Left lung (tissue), 4 donors: ENCODE measurements at regions not wholly inside any gene's neighbourhood (a gene's known extent, or its start where the extent isn't known, plus 50 kb on each side); places are given as distances from the start of the nearest gene placed in this dataset.
"Not testable (repeated sequence)": the region's sequence is repeated elsewhere in the genome, so short reads cannot be mapped to it uniquely, and the experiment has no call there.

Experiments used
- ATAC-seq: fragments of 200-7000 bp; cut with Tn5 transposase; one replicate; pipeline ENCODE4 v1.9.1; 2020; ENCODE audit warnings: moderate library complexity
- DNase-seq, 4 donors: peaks; one replicate each; pipeline ENCODE4 v3.0.0-alpha.2; 2013 to 2020
- H3K27ac ChIP-seq, 2 donors: fragments of 200-600 bp; sonication (generic) in 1 of 2; one replicate each; pipeline versions ENCODE4 v1.5.0 to v1.8.0; 2020 to 2021
- H3K27me3 ChIP-seq, 2 donors: fragments of 200-600 bp; sonication (generic) in 1 of 2; one replicate each; pipeline versions ENCODE4 v1.5.0 to v1.8.0; 2020 to 2021
- H3K36me3 ChIP-seq, 2 donors: fragments of 200-600 bp; sonication (generic) in 1 of 2; one replicate each; pipeline versions ENCODE4 v1.5.0 to v1.8.0; 2020 to 2021
- H3K4me1 ChIP-seq, 2 donors: fragments of 200-600 bp; one replicate each; pipeline ENCODE4 v1.8.0; 2021
- H3K4me3 ChIP-seq, 2 donors: fragments of 200-600 bp; sonication (generic) in 1 of 2; one replicate each; pipeline versions ENCODE4 v1.5.0 to v1.8.0; 2020 to 2021; ENCODE audit warnings: mild to moderate bottlenecking in 1 of 2
- H3K9me3 ChIP-seq, 2 donors: fragments of 200-600 bp; sonication (generic) in 1 of 2; one replicate each; pipeline versions ENCODE4 v1.5.0 to v1.8.0; 2020 to 2021
- intact Hi-C, 2 donors: fragments of 100-400 bp; cut with DNase I; formaldehyde crosslinking; loops; one replicate each; pipeline versions ENCODE4 v1.11.2 to v1.14.2; 2022
- TF ChIP-seq, protein P1 (sequence below), 2 donors: fragments of 200-600 bp; sonication (generic) in 1 of 2; IDR thresholded peaks; one replicate each; pipeline versions ENCODE4 v1.5.0 to v1.8.0; 2021; ENCODE audit warnings: antibody characterized with exemption in 2 of 2
- donor health status: DM: no; HTN: yes; CAD: no.
- donor health status: DM: no; HTN: no; CAD: no.

DNA sequence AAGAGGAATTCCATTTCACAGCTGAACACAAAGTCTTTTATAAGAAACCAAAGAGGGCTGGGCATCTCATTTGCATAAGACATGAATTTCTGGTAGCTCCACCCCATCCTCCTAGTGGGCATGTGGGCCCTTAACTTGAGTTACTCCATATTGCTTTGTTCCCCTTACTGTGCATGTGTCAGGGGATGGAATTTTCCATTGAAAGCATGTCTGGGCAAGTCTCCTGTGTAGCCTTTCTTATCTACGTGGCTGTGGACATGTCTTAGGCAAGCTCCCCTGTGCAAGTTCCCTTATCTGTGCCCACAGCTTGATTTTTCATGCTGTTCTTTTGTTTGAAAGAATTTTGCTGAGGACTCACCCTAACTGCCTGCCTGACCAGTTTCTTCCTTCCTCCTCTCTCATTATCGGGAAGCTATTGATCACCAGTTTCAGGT, 123.5 kb upstream of the JADE1 start:
- Histone ChIP-seq H3K36me3 (no peaks in the 10 kb centered on the region), H3K27me3 (no peaks in the 10 kb centered on the region), H3K9me3 (no peaks in the 10 kb centered on the region), H3K4me1 (no peaks in the 10 kb centered on the region), H3K4me3 (no peak overlapping the region), H3K27ac (no peak overlapping the region)
- TF ChIP-seq, protein P1, sequence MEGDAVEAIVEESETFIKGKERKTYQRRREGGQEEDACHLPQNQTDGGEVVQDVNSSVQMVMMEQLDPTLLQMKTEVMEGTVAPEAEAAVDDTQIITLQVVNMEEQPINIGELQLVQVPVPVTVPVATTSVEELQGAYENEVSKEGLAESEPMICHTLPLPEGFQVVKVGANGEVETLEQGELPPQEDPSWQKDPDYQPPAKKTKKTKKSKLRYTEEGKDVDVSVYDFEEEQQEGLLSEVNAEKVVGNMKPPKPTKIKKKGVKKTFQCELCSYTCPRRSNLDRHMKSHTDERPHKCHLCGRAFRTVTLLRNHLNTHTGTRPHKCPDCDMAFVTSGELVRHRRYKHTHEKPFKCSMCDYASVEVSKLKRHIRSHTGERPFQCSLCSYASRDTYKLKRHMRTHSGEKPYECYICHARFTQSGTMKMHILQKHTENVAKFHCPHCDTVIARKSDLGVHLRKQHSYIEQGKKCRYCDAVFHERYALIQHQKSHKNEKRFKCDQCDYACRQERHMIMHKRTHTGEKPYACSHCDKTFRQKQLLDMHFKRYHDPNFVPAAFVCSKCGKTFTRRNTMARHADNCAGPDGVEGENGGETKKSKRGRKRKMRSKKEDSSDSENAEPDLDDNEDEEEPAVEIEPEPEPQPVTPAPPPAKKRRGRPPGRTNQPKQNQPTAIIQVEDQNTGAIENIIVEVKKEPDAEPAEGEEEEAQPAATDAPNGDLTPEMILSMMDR (IDR thresholded peaks at IDR 0.05): no peak
- no peak for ATAC-seq
- no peak for DNase-seq
- intact Hi-C loops: no loop called here

DNA sequence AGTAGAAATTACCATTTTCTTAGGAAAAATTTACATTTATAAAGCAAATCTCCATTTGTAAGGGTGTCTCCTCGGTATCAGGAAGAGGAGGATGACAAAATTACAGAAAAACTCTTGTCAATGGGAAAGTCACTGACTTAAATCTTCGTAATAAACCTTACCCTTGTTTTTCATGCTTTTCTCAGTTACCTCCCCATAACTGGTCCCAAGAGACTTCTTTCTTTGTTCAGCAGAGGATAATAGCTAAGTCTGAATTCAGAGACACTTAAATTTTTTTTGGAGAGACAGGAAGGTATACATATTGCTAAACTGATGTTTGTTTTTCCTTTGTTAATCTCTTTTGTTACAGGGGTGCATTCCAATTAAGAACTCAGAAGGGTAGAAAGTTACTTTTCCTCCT, 125.5 kb upstream of the JADE1 start:
- Histone ChIP-seq H3K27me3 (no peaks in the 10 kb centered on the region), H3K9me3 (no peaks in the 10 kb centered on the region), H3K4me1 (no peaks in the 10 kb centered on the region), H3K4me3 (no peak overlapping the region), H3K27ac (no peak overlapping the region), H3K36me3 (no peaks in the 10 kb centered on the region)
- TF ChIP-seq, protein P1 (IDR thresholded peaks at IDR 0.05): no peak
- DNase-seq (no peak), ATAC-seq (no peak)
- intact Hi-C loops: no loop called here

DNA sequence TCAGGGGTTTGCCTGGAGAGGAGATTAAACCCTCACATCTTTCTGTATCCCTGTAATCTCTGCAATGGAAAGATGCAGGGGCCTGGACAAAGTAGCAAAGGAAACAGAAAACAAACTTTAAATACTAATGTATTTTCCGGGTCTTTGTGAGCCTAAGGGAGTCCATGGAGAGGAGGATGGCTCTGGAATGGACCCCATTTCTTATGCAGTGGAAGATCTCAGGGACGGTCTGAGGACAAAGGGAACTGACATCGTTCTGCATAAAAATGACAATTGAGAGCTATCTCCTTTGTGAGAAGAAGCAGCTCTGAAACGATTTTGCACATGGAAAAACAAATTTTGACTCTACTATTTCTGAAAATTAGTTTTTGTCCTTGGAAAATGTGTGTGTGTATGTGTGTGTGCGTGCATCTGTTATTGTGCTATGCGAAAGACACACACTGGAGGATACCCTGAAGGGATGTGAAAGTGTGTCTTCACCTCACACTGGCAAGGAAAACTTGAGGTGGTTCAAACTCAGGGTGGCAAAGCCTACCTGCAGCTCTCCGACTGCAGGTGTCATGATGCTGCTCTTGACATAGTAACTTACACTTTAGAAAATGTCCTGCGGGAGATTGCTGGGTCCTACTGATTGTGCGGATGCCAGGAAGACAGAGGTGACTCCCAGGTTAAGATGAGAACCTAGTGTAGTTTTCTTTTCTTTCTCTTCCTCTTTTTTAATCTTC, 126.4 kb upstream of the JADE1 start:
- no peaks in the 10 kb centered on the region for H3K9me3 ChIP-seq
- no peak overlapping the region for H3K27ac ChIP-seq
- H3K27me3 ChIP-seq: no peaks in the 10 kb centered on the region
- DNase-seq (no peak), ATAC-seq (no peak)
- intact Hi-C loops: no loop called here
- no peak overlapping the region for H3K4me3 ChIP-seq
- H3K36me3 ChIP-seq: no peaks in the 10 kb centered on the region
- H3K4me1 ChIP-seq: no peaks in the 10 kb centered on the region
- TF ChIP-seq, protein P1 (IDR thresholded peaks at IDR 0.05): no peak

DNA sequence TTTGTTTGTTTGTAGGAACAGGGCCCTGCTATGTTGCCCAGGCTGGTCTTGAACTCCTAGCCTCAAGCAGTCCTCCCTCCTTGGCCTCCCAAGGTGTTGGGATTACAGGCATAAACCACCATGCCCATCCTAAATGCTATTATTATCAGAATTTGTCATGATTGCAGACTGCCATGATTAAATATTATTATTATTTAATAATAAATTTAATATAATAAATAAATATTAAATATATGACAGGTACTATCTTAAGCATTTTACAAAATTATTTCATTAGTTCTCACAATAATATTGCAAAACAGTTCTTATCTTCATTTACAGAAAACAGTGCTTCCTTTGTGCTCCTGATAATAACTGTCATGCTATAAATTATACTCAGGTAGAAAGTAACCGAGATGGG, 133.4 kb upstream of the JADE1 start:
- Histone ChIP-seq H3K9me3 (peaks cover 0 to 3% of the 10 kb centered on the region in 2 donors), H3K36me3 (no peaks in the 10 kb centered on the region), H3K4me3 (no peak overlapping the region), H3K27me3 (no peaks in the 10 kb centered on the region), H3K4me1 (no peaks in the 10 kb centered on the region), H3K27ac (no peak overlapping the region)
- TF ChIP-seq, protein P1 (IDR thresholded peaks at IDR 0.05): no peak
- intact Hi-C loops: no loop called here
- DNase-seq (no peak), ATAC-seq (no peak)

DNA sequence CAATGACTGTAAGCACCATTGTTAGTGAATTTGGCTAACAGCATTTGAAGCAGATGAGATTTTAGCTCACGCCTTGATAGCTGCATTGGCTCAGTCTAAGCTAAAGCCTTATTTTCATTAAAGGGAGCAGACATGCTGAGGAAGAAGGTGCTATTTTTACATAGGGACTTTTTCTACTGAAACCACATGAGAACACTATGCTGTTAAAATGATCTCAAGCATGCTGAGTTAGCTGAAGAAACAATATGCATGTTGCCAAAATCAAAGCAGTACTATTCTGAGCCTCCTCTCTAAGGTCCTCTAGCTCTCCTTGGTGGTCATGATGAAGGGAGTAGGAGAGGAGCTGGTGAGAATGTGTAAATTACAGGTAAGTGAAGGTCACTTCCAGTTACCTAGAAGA, 134.4 kb upstream of the JADE1 start:
- ATAC-seq: no peak
- TF ChIP-seq, protein P1 (IDR thresholded peaks at IDR 0.05): no peak
- intact Hi-C loops: no loop called here
- Histone ChIP-seq H3K27ac (no peak overlapping the region), H3K4me1 (no peaks in the 10 kb centered on the region), H3K9me3 (peaks cover 0 to 3% of the 10 kb centered on the region in 2 donors), H3K27me3 (no peaks in the 10 kb centered on the region), H3K36me3 (no peaks in the 10 kb centered on the region), H3K4me3 (no peak overlapping the region)
- no peak for DNase-seq

DNA sequence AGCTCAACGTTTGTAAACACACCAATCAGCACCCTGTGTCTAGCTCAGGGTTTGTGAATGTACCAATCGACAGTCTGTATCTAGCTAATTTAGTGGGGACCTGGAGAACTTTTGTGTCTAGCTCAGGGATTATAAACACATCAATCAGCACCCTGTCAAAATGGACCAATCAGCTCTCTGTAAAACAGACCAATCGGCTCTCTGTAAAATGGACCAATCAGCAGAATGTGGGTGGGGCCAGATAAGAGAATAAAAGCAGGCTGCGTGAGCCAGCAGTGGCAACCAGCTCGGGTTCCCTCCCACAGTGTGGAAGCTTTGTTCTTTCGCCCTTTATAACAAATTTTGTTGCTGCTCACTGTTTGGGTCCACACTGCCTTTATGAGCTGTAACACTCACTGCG, 136.3 kb upstream of the JADE1 start:
- ATAC-seq: not testable (repeated sequence)

DNA sequence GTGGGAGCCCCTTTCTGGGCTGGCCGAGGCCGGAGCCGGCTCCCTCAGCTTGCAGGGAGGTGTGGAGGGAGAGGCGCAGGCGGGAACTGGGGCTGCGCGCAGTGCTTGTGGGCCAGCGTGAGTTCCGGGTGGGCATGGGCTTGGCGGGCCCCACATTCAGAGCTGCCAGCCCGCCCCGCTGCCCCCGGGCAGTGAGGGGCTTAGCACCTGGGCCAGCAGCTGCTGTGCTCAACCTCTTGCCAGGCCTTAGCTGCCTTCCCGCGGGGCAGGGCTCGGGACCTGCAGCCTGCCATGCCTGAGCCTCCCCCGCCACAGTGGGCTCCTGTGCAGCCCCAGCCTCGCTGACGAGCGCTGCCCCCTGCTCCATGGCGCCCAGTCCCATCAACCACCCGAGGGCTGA, 136.9 kb upstream of the JADE1 start:
- H3K4me3 ChIP-seq, DNase-seq, H3K4me1 ChIP-seq, H3K9me3 ChIP-seq, H3K27me3 ChIP-seq, H3K27ac ChIP-seq, intact Hi-C loops, ATAC-seq, H3K36me3 ChIP-seq: not testable (repeated sequence)

More for the DNA sequence above, 136.3 kb upstream of the JADE1 start:
- H3K4me1 ChIP-seq, H3K9me3 ChIP-seq, H3K36me3 ChIP-seq, DNase-seq, H3K4me3 ChIP-seq, intact Hi-C loops, H3K27ac ChIP-seq, H3K27me3 ChIP-seq: not testable (repeated sequence)
